Liver (tissue), 3 donors: ENCODE measurements at regions not wholly inside any gene's neighbourhood (a gene's known extent, or its start where the extent isn't known, plus 50 kb on each side); places are given as distances from the start of the nearest gene placed in this dataset.

Experiments used
- FOXA1 ChIP-seq: IDR thresholded peaks from 2 replicates; pipeline ENCODE4 v1.6.1; 2016; ENCODE audit warnings: antibody characterized with exemption
- NR2F2 ChIP-seq: IDR thresholded peaks from 2 replicates; pipeline ENCODE4 v1.6.1; 2016; ENCODE audit warnings: antibody characterized with exemption
- RXRA ChIP-seq, 2 donors: IDR thresholded peaks; 2 replicates each; pipeline ENCODE4 v1.6.1; 2017 to 2018; ENCODE audit warnings: antibody characterized with exemption in 2 of 2, mild to moderate bottlenecking in 1 of 2
- TF ChIP-seq, protein P1 (sequence below): fragments of 150-350 bp; IDR thresholded peaks from 2 replicates; pipeline ENCODE4 v1.5.1; 2017; ENCODE audit warnings: improper control_type of control experiment, low read depth, low read length; ENCODE audit not compliant: missing input control
- TF ChIP-seq, protein P2 (sequence below): IDR thresholded peaks from 2 replicates; pipeline ENCODE4 v1.6.1; 2016; ENCODE audit warnings: antibody characterized with exemption, mild to moderate bottlenecking
- donor health status: healthy.
- donor health status: healthy.

DNA sequence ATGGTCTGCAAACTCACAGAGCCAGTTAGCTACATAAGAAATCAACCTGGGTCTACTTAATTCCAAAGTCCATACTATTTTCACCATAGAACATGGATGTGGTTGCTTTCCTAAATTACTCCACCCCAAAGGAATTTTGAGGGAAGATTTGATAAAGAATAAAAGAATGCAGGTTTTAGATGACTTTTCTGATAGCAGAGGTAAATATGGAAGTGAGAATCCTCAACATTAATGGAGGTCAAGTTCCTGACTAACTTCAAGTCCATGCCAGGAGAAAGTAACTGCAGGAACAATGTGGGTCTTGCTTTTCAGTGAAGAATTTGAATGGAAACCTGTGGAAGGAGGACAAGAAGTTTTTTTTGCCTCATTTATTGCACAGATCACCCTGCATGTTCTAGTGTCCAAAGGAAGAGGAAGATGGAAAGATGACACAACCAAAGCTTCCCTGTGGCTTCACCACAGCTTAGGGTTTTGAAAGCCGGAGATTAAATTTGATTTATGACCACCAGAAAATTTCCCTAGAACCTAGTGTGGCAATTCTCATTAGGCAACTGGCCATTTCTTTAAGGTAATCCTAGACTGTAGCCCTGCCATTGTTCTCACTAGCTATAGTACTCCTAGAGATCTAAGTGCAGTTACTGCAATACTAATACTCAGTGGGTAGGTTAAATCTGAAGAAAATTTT lies 429.7 kb downstream of the RAP2B start:
- no peak for TF ChIP-seq FOXA1
- no peak for TF ChIP-seq NR2F2
- TF ChIP-seq, protein P1, sequence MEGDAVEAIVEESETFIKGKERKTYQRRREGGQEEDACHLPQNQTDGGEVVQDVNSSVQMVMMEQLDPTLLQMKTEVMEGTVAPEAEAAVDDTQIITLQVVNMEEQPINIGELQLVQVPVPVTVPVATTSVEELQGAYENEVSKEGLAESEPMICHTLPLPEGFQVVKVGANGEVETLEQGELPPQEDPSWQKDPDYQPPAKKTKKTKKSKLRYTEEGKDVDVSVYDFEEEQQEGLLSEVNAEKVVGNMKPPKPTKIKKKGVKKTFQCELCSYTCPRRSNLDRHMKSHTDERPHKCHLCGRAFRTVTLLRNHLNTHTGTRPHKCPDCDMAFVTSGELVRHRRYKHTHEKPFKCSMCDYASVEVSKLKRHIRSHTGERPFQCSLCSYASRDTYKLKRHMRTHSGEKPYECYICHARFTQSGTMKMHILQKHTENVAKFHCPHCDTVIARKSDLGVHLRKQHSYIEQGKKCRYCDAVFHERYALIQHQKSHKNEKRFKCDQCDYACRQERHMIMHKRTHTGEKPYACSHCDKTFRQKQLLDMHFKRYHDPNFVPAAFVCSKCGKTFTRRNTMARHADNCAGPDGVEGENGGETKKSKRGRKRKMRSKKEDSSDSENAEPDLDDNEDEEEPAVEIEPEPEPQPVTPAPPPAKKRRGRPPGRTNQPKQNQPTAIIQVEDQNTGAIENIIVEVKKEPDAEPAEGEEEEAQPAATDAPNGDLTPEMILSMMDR: no peak
- TF ChIP-seq, protein P2, sequence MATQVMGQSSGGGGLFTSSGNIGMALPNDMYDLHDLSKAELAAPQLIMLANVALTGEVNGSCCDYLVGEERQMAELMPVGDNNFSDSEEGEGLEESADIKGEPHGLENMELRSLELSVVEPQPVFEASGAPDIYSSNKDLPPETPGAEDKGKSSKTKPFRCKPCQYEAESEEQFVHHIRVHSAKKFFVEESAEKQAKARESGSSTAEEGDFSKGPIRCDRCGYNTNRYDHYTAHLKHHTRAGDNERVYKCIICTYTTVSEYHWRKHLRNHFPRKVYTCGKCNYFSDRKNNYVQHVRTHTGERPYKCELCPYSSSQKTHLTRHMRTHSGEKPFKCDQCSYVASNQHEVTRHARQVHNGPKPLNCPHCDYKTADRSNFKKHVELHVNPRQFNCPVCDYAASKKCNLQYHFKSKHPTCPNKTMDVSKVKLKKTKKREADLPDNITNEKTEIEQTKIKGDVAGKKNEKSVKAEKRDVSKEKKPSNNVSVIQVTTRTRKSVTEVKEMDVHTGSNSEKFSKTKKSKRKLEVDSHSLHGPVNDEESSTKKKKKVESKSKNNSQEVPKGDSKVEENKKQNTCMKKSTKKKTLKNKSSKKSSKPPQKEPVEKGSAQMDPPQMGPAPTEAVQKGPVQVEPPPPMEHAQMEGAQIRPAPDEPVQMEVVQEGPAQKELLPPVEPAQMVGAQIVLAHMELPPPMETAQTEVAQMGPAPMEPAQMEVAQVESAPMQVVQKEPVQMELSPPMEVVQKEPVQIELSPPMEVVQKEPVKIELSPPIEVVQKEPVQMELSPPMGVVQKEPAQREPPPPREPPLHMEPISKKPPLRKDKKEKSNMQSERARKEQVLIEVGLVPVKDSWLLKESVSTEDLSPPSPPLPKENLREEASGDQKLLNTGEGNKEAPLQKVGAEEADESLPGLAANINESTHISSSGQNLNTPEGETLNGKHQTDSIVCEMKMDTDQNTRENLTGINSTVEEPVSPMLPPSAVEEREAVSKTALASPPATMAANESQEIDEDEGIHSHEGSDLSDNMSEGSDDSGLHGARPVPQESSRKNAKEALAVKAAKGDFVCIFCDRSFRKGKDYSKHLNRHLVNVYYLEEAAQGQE: no peak
- no peak for TF ChIP-seq RXRA (IDR thresholded peaks at IDR 0.05)
